ENCODE measurements at regions not wholly inside any gene's neighbourhood (a gene's known extent, or its start where the extent isn't known, plus 50 kb on each side); places are given as distances from the start of the nearest gene placed in this dataset.

DNA sequence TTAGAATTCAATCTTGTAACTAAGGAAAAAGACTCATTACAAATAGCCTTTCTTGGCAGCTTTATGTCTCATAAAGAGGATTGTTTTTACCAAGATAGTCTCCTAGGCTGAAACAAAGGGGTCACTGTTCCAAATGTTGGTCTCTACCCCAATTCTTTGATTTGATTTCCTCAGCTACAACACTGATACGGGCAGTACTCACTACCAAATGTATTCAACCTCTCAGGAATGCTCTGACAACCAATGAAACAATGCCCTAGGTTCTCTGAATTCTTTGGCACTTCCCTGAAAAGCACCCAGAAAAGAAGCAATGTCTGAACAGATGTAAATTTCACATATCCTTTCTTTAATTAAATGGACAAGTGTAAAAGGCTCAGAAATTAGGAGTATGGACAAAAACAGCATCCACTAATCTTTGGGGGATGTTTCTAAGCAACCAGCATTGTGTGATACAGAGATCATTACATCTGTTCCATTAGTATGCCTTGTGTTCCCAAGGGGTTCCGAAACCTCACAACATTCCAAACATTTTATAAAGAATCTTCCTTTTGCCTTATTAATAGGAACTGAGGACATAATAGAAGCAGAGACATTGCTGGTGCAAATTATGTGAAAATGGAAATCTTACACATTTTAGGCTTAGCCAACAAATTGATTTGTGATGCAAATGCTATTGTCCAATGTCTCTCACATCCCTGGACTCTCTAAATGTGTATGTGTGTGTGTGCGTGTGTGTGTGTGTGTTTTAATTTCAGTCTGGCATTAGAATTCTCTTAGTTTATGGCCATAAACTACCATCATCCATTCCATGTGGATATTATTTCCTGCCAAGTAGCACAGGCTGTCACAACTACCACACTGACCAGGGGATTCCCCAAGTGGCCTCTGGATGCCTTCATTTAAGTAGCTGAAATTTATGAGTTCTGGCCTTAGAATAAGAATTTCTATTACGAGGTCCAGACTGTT, 276.0 kb downstream of the MTX2 start:
- no peaks in the 10 kb centered on the region for H3K36me3 ChIP-seq (ENCODE audit: insufficient read depth, low read length)
- 73% methylated on average over 2 of the region's 4 CpGs for WGBS
- H3K9ac ChIP-seq (ENCODE audit: low read depth, low read length), result no peak overlapping the region
- H3K4me3 ChIP-seq (ENCODE audit: low read length), result no peak overlapping the region
- H3K4me1 ChIP-seq (ENCODE audit: insufficient read depth, low read length), result no peaks in the 10 kb centered on the region
- peaks cover 41% of the 10 kb centered on the region for H3K27me3 ChIP-seq (ENCODE audit: insufficient read depth, low read length)
- H3K9me3 ChIP-seq (ENCODE audit: insufficient read depth, low read depth, low read length), result no peaks in the 10 kb centered on the region
- no peak overlapping the region for H3K27ac ChIP-seq (ENCODE audit: low read depth, low read length)

DNA sequence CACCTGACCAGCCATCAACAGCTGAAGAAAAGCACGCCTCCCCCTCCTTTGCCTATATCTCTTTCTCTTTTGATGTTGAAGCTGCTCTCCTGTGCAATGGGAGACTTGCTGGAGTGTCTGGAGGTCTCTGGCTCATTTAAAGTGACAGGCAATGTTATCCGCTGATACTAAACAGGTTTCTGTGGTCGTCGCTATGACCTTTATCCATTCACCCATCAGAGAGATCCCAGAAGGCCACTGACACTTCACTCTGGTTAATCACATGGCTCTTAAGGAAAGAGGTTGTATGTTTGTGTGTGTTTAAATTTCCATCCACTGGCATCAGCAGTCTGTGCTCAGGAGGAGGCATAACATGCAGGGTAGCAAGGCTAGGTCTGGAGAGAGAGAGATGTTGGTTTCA, 277.3 kb downstream of the MTX2 start:
- 94% methylated on average over 4 of the region's 4 CpGs for WGBS
- H3K4me1 ChIP-seq (ENCODE audit: insufficient read depth, low read length), result no peaks in the 10 kb centered on the region
- no peak overlapping the region for H3K4me3 ChIP-seq (ENCODE audit: low read length)
- H3K27ac ChIP-seq (ENCODE audit: low read depth, low read length), result no peak overlapping the region
- H3K36me3 ChIP-seq (ENCODE audit: insufficient read depth, low read length), result no peaks in the 10 kb centered on the region
- peaks cover 52% of the 10 kb centered on the region for H3K27me3 ChIP-seq (ENCODE audit: insufficient read depth, low read length)
- H3K9me3 ChIP-seq (ENCODE audit: insufficient read depth, low read depth, low read length), result no peaks in the 10 kb centered on the region
- H3K9ac ChIP-seq (ENCODE audit: low read depth, low read length), result no peak overlapping the region

GRCh38 chr2:176552501-176553135, 283.4 kb downstream of the MTX2 start:
- H3K9ac ChIP-seq (ENCODE audit: low read depth, low read length), result no peak overlapping the region
- no peak overlapping the region for H3K4me3 ChIP-seq (ENCODE audit: low read length)
- WGBS, result 89% methylated on average over 1 of the region's 1 CpG
- H3K4me1 ChIP-seq (ENCODE audit: insufficient read depth, low read length), result 0 out of 2 replicates have a peak, but pooled peaks cover 5% of the 10 kb centered on the region
- peaks cover 83% of the 10 kb centered on the region for H3K27me3 ChIP-seq (ENCODE audit: insufficient read depth, low read length)
- H3K36me3 ChIP-seq (ENCODE audit: insufficient read depth, low read length), result no peaks in the 10 kb centered on the region
- H3K9me3 ChIP-seq (ENCODE audit: insufficient read depth, low read depth, low read length), result no peaks in the 10 kb centered on the region
- no peak overlapping the region for H3K27ac ChIP-seq (ENCODE audit: low read depth, low read length)

- 3% methylated on average over 16 of the region's 16 CpGs for WGBS
- Histone ChIP-seq H3K36me3 (ENCODE audit: insufficient read depth, low read length) (no peaks in the 10 kb centered on the region), H3K27ac (ENCODE audit: low read depth, low read length) (no peak overlapping the region), H3K9me3 (ENCODE audit: insufficient read depth, low read depth, low read length) (no peaks in the 10 kb centered on the region), H3K4me3 (ENCODE audit: low read length) (peak overlapping the region; percentile 50), H3K9ac (ENCODE audit: low read depth, low read length) (peak overlapping the region; percentile 13; the same call in 1 of the 2 replicates), H3K27me3 (ENCODE audit: insufficient read depth, low read length) (peaks cover 77% of the 10 kb centered on the region), H3K4me1 (ENCODE audit: insufficient read depth, low read length) (0 out of 2 replicates have a peak, but pooled peaks cover 5% of the 10 kb centered on the region)
Measured at GRCh38 chr2:176553685-176554100, 284.5 kb downstream of the MTX2 start.

GRCh38 chr2:176554101-176555048, 285.1 kb downstream of the MTX2 start:
- Histone ChIP-seq H3K4me1 (ENCODE audit: insufficient read depth, low read length) (0 out of 2 replicates have a peak, but pooled peaks cover 5% of the 10 kb centered on the region), H3K9me3 (ENCODE audit: insufficient read depth, low read depth, low read length) (no peaks in the 10 kb centered on the region), H3K9ac (ENCODE audit: low read depth, low read length) (peak overlapping the region; percentile 13; the same call in 1 of the 2 replicates), H3K4me3 (ENCODE audit: low read length) (peak overlapping the region; percentile 50), H3K36me3 (ENCODE audit: insufficient read depth, low read length) (no peaks in the 10 kb centered on the region), H3K27me3 (ENCODE audit: insufficient read depth, low read length) (peaks cover 70% of the 10 kb centered on the region), H3K27ac (ENCODE audit: low read depth, low read length) (no peak overlapping the region)
- WGBS, result 4% methylated on average over 13 of the region's 17 CpGs

- no peak overlapping the region for H3K9ac ChIP-seq (ENCODE audit: low read depth, low read length)
- H3K4me3 ChIP-seq (ENCODE audit: low read length), result no peak overlapping the region
- peaks cover 63% of the 10 kb centered on the region for H3K27me3 ChIP-seq (ENCODE audit: insufficient read depth, low read length)
- H3K9me3 ChIP-seq (ENCODE audit: insufficient read depth, low read depth, low read length), result no peaks in the 10 kb centered on the region
- WGBS, result 80% methylated on average over 3 of the region's 5 CpGs
- H3K27ac ChIP-seq (ENCODE audit: low read depth, low read length), result no peak overlapping the region
- 0 out of 2 replicates have a peak, but pooled peaks cover 5% of the 10 kb centered on the region for H3K4me1 ChIP-seq (ENCODE audit: insufficient read depth, low read length)
- no peaks in the 10 kb centered on the region for H3K36me3 ChIP-seq (ENCODE audit: insufficient read depth, low read length)
Measured at GRCh38 chr2:176555112-176555511, 285.9 kb downstream of the MTX2 start.

- Histone ChIP-seq H3K27ac (ENCODE audit: low read depth, low read length) (no peak overlapping the region), H3K9ac (ENCODE audit: low read depth, low read length) (no peak overlapping the region), H3K9me3 (ENCODE audit: insufficient read depth, low read depth, low read length) (no peaks in the 10 kb centered on the region), H3K4me3 (ENCODE audit: low read length) (no peak overlapping the region), H3K27me3 (ENCODE audit: insufficient read depth, low read length) (peaks cover 60% of the 10 kb centered on the region), H3K4me1 (ENCODE audit: insufficient read depth, low read length) (0 out of 2 replicates have a peak, but pooled peaks cover 5% of the 10 kb centered on the region), H3K36me3 (ENCODE audit: insufficient read depth, low read length) (no peaks in the 10 kb centered on the region)
- WGBS, result 61% methylated on average over 13 of the region's 13 CpGs
Measured at GRCh38 chr2:176555781-176556180, 286.5 kb downstream of the MTX2 start.

DNA sequence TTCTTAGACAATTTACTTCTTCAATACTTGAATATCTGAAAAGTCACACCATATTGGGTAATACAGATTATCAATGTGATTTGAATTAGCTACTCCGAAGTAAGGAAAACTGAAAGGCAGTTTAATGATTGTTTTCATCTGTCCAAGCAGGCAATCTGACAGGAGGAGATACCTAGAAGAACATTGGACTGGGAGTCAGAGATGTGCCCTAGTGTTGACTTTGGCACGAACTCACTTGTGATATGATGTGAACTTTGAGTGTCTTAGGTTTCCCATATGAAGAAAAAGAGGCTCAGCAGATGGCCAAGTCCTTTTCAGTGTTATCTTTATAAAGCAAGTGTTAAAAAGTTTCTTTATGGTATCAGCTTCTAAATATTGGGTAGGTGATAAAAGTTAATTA, 287.1 kb downstream of the MTX2 start:
- Histone ChIP-seq H3K4me3 (ENCODE audit: low read length) (no peak overlapping the region), H3K27ac (ENCODE audit: low read depth, low read length) (no peak overlapping the region), H3K9ac (ENCODE audit: low read depth, low read length) (no peak overlapping the region), H3K9me3 (ENCODE audit: insufficient read depth, low read depth, low read length) (no peaks in the 10 kb centered on the region), H3K4me1 (ENCODE audit: insufficient read depth, low read length) (0 out of 2 replicates have a peak, but pooled peaks cover 5% of the 10 kb centered on the region), H3K27me3 (ENCODE audit: insufficient read depth, low read length) (peaks cover 54% of the 10 kb centered on the region), H3K36me3 (ENCODE audit: insufficient read depth, low read length) (no peaks in the 10 kb centered on the region)
- 46% methylated on average over 2 of the region's 2 CpGs for WGBS

DNA sequence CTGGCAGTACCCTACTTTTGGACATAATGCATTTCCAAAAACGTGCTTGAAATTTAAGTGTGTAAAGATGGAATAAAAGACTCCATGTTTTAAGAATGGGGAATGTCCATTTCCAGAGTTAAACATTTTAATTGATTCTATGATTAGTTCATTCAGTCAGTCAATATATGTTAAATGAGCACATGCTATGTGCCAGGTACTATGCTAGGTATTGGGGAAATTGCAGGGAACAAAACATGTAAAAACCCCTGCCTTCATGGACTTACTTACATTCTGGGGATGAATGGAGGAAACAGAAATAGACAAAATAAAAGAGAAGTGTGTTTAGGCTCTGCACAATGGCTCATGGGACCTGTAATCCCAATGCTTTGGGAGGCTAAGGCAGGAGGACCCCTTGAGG, 288.6 kb downstream of the MTX2 start:
- Histone ChIP-seq H3K36me3 (ENCODE audit: insufficient read depth, low read length) (no peaks in the 10 kb centered on the region), H3K4me3 (ENCODE audit: low read length) (no peak overlapping the region), H3K9me3 (ENCODE audit: insufficient read depth, low read depth, low read length) (no peaks in the 10 kb centered on the region), H3K9ac (ENCODE audit: low read depth, low read length) (no peak overlapping the region), H3K4me1 (ENCODE audit: insufficient read depth, low read length) (0 out of 2 replicates have a peak, but pooled peaks cover 5% of the 10 kb centered on the region), H3K27ac (ENCODE audit: low read depth, low read length) (no peak overlapping the region), H3K27me3 (ENCODE audit: insufficient read depth, low read length) (peaks cover 52% of the 10 kb centered on the region)
- 93% methylated on average over 1 of the region's 1 CpG for WGBS

GRCh38 chr2:176558574-176559140, 289.4 kb downstream of the MTX2 start:
- no peak overlapping the region for H3K4me3 ChIP-seq (ENCODE audit: low read length)
- 0 out of 2 replicates have a peak, but pooled peaks cover 5% of the 10 kb centered on the region for H3K4me1 ChIP-seq (ENCODE audit: insufficient read depth, low read length)
- H3K36me3 ChIP-seq (ENCODE audit: insufficient read depth, low read length), result no peaks in the 10 kb centered on the region
- H3K9me3 ChIP-seq (ENCODE audit: insufficient read depth, low read depth, low read length), result no peaks in the 10 kb centered on the region
- H3K27ac ChIP-seq (ENCODE audit: low read depth, low read length), result no peak overlapping the region
- H3K9ac ChIP-seq (ENCODE audit: low read depth, low read length), result no peak overlapping the region
- peaks cover 43% of the 10 kb centered on the region for H3K27me3 ChIP-seq (ENCODE audit: insufficient read depth, low read length)
- 91% methylated on average over 4 of the region's 4 CpGs for WGBS

All from HUES64 (cell line).